IPS-18c (cell line): ENCODE measurements at regions not wholly inside any gene's neighbourhood (a gene's known extent, or its start where the extent isn't known, plus 50 kb on each side); places are given as distances from the start of the nearest gene placed in this dataset.

Source experiments
- H3K4me3 ChIP-seq: 2 replicates; pipeline ENCODE4 v1.7.0; 2013; ENCODE audit warnings: low read depth, mild to moderate bottlenecking, low read length, moderate library complexity; ENCODE audit not compliant: insufficient read depth
- H3K9me3 ChIP-seq: one replicate; pipeline ENCODE4 v1.6.1; 2013; ENCODE audit warnings: mild to moderate bottlenecking, low read length, moderate library complexity; ENCODE audit not compliant: control insufficient read depth, insufficient read depth

DNA sequence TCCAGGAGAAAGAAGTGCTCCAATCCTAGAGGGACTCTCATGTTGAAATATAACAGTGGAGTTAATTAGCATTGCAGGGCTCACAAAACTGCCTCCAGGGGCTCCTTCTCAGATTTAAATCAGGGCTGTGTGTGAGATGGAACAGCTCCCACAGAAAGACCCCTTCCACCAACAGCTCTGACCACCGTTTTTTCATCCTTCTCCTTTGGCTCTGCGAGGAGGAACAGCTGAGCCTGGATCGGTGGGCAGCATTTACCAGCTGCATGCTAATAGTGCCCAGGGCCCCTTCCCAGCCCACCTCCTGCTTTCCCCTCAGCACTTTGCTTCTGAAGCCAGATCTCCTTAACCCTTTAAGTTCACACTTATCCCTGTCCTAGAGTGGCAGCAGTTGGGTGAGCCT lies 119.2 kb upstream of the UBE2E1 start:
- Histone ChIP-seq H3K4me3 (no peak overlapping the region), H3K9me3 (no peaks in the 10 kb centered on the region)

DNA sequence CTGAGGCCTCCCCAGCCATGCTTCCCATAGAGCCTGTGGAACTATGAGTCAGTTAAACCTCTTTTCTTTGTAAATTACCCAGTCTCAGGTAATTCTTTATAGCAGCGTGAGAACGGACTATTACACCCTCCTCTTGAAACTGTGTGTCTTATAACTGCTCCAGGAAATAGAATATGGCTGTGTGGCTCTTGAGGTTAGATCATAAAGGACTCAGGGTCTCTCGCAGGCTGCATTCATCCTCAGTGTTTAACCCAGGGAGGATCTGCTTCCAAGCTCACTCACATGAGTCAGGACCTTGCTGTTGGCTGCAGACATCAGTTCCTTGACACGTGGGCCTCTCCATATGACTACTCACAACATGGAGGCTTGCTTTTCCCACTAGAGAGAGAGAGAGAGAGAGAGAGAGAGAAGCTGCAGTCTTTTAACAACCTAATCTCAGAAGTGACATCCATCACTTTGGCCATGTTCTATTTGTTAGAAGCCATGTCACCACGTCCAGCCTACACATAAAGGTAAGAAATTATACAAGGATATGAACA lies 114.3 kb upstream of the UBE2E1 start:
- Histone ChIP-seq H3K9me3 (no peaks in the 10 kb centered on the region), H3K4me3 (no peak overlapping the region)

- Histone ChIP-seq H3K4me3 (no peak overlapping the region), H3K9me3 (no peaks in the 10 kb centered on the region)
Measured at GRCh38 chr3:23696842-23697241, 108.9 kb upstream of the UBE2E1 start.

DNA sequence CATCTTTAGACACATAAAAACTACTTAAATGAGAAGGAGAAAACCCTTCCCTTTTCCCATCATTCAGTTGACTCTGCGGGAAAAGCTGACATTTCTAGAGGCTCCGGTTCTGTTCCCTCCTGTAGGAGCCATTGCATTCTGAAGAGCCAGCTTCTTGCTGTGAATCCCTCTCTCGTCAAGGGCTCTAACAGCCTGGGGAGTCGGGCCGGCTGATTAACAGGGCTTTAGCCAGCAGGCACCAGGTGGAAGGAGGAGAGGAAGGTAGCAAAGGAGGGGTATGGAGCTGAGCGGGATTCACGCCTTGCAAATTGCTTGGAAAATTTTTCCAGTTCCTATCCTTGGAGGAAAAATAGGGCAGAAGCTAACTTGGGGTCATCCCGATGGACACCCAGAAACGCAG lies 108.3 kb upstream of the UBE2E1 start:
- Histone ChIP-seq H3K4me3 (no peak overlapping the region), H3K9me3 (no peaks in the 10 kb centered on the region)

- H3K9me3 ChIP-seq: no peaks in the 10 kb centered on the region
- no peak overlapping the region for H3K4me3 ChIP-seq
Measured at GRCh38 chr3:23698652-23699313, 107.0 kb upstream of the UBE2E1 start.

DNA sequence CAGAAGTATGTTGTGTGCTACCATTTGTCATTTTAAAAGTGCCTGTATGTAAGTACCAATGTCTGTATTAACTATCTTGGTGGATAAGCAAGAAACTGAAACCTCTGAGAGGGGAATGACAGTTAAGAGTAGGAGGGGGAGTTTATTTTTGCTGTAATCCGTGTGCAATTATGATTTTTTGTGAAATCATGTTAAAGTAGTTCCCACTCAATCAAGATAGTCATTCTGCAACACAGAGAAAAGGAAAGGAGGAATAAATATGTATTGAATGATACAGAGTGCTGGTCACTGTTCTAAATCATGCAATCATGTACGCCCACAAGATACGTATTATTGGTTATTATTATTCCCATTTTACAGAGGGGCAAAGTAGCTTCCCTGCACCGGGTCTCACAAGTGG lies 105.1 kb upstream of the UBE2E1 start:
- no peak overlapping the region for H3K4me3 ChIP-seq
- no peaks in the 10 kb centered on the region for H3K9me3 ChIP-seq

DNA sequence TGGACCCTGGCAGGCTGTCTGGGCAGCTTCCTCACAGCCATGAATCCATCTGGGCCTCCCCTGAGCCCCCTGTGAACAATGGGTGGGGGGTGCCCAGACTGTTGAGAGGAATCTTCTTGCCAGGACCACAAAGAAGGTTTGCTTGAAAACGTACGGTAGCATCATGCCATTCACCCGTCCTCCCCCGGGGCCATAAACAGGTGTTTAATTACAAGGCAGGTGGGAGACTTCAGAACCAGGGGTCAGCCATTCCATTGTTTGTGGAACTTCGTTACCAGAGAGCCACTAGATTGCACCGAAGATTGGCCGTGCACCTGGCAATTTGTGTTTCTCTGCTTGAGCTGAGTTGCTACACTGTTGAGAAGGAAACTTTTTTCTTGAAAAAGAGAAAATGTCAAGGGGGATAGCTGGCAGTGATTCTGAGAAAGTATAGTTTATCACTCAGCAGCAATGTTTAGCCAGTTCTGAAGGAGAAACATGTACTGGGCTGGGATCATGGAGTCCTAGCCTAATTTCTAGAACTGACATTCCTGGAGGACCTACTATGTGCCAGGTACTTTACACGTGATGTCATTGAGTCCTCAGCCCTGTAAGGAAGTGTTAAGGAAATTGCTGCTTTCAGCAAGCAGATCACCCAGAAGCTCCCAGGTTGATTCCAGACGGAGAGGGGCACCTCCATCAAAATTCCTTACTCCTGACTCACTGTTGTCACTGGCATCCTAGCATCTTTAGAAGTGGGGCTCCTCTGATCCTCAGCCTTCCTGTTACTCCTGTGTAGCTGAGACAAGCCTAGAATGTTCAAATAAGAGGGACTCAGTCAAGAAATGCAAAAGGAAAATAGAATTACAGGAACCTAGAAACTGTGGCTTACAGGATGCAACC lies 103.8 kb upstream of the UBE2E1 start:
- no peak overlapping the region for H3K4me3 ChIP-seq
- no peaks in the 10 kb centered on the region for H3K9me3 ChIP-seq

GRCh38 chr3:23704298-23704697 lies 101.5 kb upstream of the UBE2E1 start:
- Histone ChIP-seq H3K9me3 (no peaks in the 10 kb centered on the region), H3K4me3 (no peak overlapping the region)

GRCh38 chr3:23706111-23706510 lies 99.6 kb upstream of the UBE2E1 start:
- Histone ChIP-seq H3K9me3 (no peaks in the 10 kb centered on the region), H3K4me3 (no peak overlapping the region)

DNA sequence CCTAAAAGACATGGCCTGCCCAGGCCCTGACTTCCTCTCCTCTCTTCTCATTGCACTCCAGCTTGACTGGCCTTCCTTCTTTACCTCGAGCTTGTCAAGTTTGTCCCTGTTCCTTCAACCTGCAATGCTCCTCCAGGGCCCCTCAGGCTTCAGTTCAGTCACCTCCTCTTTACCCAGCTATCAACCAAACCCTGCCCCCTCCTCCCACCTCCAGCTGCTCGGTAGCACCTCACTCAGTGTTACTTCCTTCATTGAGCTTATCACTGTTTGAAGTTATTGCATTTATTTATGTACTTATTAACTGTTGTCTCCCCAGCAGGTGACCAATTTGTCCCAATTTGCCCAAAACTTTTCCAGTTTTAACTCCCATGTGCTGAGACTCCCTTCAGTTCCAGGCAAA lies 95.8 kb upstream of the UBE2E1 start:
- Histone ChIP-seq H3K4me3 (no peak overlapping the region), H3K9me3 (no peaks in the 10 kb centered on the region)

- Histone ChIP-seq H3K4me3 (no peak overlapping the region), H3K9me3 (no peaks in the 10 kb centered on the region)
Measured at GRCh38 chr3:23710555-23710954, 95.2 kb upstream of the UBE2E1 start.

- Histone ChIP-seq H3K4me3 (no peak overlapping the region), H3K9me3 (no peaks in the 10 kb centered on the region)
Measured at GRCh38 chr3:23711916-23712494, 93.8 kb upstream of the UBE2E1 start.

DNA sequence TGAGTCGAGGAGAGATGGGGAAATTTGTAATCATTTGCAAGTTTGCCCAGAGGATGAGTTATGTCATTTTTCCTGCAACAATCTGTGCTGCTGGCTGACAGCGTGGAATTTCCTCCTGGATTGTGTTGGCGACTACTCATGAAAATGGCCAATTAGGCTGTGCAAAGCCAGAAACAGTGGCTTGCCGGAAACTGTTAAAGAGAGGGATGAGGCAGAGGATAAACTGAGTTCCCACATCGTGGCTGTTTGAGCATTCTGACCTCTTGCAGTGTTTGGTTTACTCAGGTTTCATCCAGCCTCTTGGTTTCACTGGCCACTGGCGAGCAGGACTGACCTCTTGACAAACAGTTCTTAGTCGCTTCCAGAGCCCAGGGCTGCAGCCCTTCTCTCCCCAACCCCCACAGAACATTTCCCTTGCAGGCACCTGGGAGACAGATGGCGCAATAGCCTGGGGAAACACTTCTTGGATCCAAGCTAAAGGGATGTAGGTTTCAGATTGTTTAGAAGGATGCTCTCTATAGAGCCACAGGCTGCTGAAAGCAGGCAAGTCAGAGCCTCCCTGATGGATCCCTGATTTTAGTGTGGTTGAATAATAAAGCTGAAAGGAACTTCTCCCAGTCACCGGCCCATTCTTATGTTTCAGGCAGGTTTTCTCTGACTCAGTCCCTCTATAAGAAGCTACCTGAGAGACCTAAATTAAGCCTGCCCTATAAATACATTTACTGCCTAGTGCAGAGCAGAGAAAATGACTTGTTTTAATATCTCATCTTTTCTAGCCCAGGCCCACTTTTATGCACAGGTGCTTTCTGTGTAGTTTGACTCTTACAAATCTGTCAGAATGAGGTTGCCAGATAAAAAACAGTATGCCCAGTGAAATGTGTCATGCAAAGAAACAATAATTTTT lies 92.8 kb upstream of the UBE2E1 start:
- no peaks in the 10 kb centered on the region for H3K9me3 ChIP-seq
- no peak overlapping the region for H3K4me3 ChIP-seq

GRCh38 chr3:23713641-23714040 lies 92.1 kb upstream of the UBE2E1 start:
- Histone ChIP-seq H3K4me3 (no peak overlapping the region), H3K9me3 (no peaks in the 10 kb centered on the region)

DNA sequence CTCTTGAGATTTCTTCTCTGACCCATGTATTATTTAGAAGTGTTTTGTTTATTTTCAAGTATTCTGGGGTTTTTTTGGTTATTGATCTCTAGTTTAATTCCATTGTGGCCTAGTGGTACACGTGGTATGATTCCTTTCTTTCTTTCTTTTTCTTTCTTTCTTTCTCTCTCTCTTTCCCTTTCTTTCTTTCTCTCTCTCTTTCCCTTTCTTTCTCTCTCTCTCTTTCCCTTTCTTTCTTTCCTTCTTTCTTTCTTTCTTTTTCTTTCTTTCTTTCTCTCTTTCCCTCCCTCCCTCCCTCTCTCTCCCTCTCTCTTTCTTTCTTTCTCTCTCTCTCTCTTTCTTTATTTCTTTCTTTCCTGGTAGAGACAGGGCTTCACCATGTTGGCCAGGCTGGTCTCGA lies 85.7 kb upstream of the UBE2E1 start:
- H3K9me3 ChIP-seq: no peaks in the 10 kb centered on the region
- H3K4me3 ChIP-seq: no peak overlapping the region

- no peak overlapping the region for H3K4me3 ChIP-seq
Measured at GRCh38 chr3:23720885-23721284, 84.9 kb upstream of the UBE2E1 start.

DNA sequence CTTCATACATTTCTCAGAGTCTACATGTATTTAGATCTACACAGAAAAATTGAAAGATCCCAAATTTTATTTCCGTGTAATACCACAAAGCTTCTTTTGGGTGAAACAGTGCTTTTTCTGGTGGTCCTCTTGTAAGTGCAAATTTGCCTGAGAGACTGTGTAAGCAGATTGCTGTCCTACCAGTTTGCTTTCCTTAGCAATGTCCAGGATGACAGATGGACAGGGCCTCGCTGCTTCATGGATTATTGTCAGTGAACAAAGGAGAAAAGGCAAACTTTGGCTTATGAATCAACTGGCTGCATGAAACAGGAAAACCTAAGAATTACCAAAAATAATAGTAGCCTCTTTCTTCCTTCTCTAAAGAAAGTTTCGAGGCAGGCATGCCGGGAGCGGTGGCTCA lies 82.6 kb upstream of the UBE2E1 start:
- Histone ChIP-seq H3K4me3 (no peak overlapping the region), H3K9me3 (no peaks in the 10 kb centered on the region)

More at GRCh38 chr3:23720885-23721284, 84.9 kb upstream of the UBE2E1 start:
- no peaks in the 10 kb centered on the region for H3K9me3 ChIP-seq
